ENCODE measurements at regions not wholly inside any gene's neighbourhood (a gene's known extent, or its start where the extent isn't known, plus 50 kb on each side); places are given as distances from the start of the nearest gene placed in this dataset.

- no peak overlapping the region for H3K4me3 ChIP-seq (ENCODE audit: low read length)
- peak; percentile 53 for DNase-seq (ENCODE audit: low read depth)
- TF ChIP-seq CTCF (conservative IDR thresholded peaks at IDR 0.05; ENCODE audit: low read length), result no peak
Measured at GRCh38 chr7:41885078-41885477, 182.2 kb upstream of the INHBA start.

GRCh38 chr7:41882745-41883420, 180.0 kb upstream of the INHBA start:
- TF ChIP-seq CTCF (conservative IDR thresholded peaks at IDR 0.05; ENCODE audit: low read length), result no peak
- DNase-seq (ENCODE audit: low read depth), result no peak
- no peak overlapping the region for H3K4me3 ChIP-seq (ENCODE audit: low read length)

- TF ChIP-seq CTCF (conservative IDR thresholded peaks at IDR 0.05; ENCODE audit: low read length), result no peak
- DNase-seq (ENCODE audit: low read depth), result no peak
- no peak overlapping the region for H3K4me3 ChIP-seq (ENCODE audit: low read length)
Measured at GRCh38 chr7:41882256-41882655, 179.4 kb upstream of the INHBA start.

- H3K4me3 ChIP-seq (ENCODE audit: low read length), result no peak overlapping the region
- no peak for DNase-seq (ENCODE audit: low read depth)
- no peak for TF ChIP-seq CTCF (conservative IDR thresholded peaks at IDR 0.05; ENCODE audit: low read length)
Measured at GRCh38 chr7:41881331-41882130, 178.6 kb upstream of the INHBA start.

- H3K4me3 ChIP-seq (ENCODE audit: low read length), result no peak overlapping the region
- TF ChIP-seq CTCF (conservative IDR thresholded peaks at IDR 0.05; ENCODE audit: low read length), result no peak
- DNase-seq (ENCODE audit: low read depth), result peak; percentile 99
Measured at GRCh38 chr7:41880107-41880506, 177.2 kb upstream of the INHBA start.

GRCh38 chr7:41879403-41879802, 176.5 kb upstream of the INHBA start:
- DNase-seq (ENCODE audit: low read depth), result no peak
- no peak overlapping the region for H3K4me3 ChIP-seq (ENCODE audit: low read length)
- TF ChIP-seq CTCF (conservative IDR thresholded peaks at IDR 0.05; ENCODE audit: low read length), result no peak

Data from AG10803 (cell line).